A673 (cell line): ENCODE measurements at regions not wholly inside any gene's neighbourhood (a gene's known extent, or its start where the extent isn't known, plus 50 kb on each side); places are given as distances from the start of the nearest gene placed in this dataset.

ENCODE experiments used
- BruUV-seq: library from RNA; stranded (reverse); fragments of 400-500 nt; replicated peaks from 2 replicates; lab custom pipeline; 2021; lab: Mats Ljungman, UMichigan
- CTCF ChIA-PET: fragments of 300-600 bp; sonication (Branson Sonifier 250); formaldehyde crosslinking; loops from one replicate; lab custom pipeline; 2022; ENCODE audit warnings: antibody characterized with exemption; lab: Charles Lee
- POLR2A ChIA-PET: fragments of 300-600 bp; sonication (Branson Sonifier 250); formaldehyde crosslinking; loops from one replicate; lab custom pipeline; 2022; ENCODE audit warnings: antibody characterized with exemption; ENCODE audit not compliant: low non-redundant PET; lab: Charles Lee
- DNase-seq: peaks from one replicate; pipeline ENCODE4 v3.0.0-alpha.2; 2015; ENCODE audit warnings: low spot score
- H3K27ac ChIP-seq: fragments of 200-600 bp; sonication (generic); 2 replicates; pipeline ENCODE4 v1.5.1; 2016; ENCODE audit warnings: mixed run types, low read depth, mild to moderate bottlenecking, mixed read lengths, antibody characterized with exemption, low read length; ENCODE audit not compliant: poor library complexity, severe bottlenecking
- H3K27me3 ChIP-seq: fragments of 200-600 bp; sonication (generic); replicated peaks from 2 replicates; pipeline ENCODE4 v1.6.1; 2017; ENCODE audit warnings: mixed run types, low read depth, mild to moderate bottlenecking, mixed read lengths, antibody characterized with exemption, low read length; ENCODE audit not compliant: insufficient read depth, poor library complexity
- H3K36me3 ChIP-seq: fragments of 200-600 bp; sonication (generic); 2 replicates; pipeline ENCODE4 v1.6.1; 2016; ENCODE audit warnings: mixed run types, mild to moderate bottlenecking, mixed read lengths, antibody characterized with exemption, low read length; ENCODE audit not compliant: insufficient read depth, poor library complexity, severe bottlenecking
- H3K4me1 ChIP-seq: fragments of 200-600 bp; sonication (generic); 2 replicates; pipeline ENCODE4 v1.6.1; 2017; ENCODE audit warnings: mixed run types, mild to moderate bottlenecking, mixed read lengths, antibody characterized with exemption, low read length; ENCODE audit not compliant: insufficient read depth, poor library complexity, severe bottlenecking
- H3K4me3 ChIP-seq: fragments of 200-600 bp; sonication (generic); 2 replicates; pipeline ENCODE4 v1.5.1; 2016; ENCODE audit warnings: low read depth, mixed run types, mild to moderate bottlenecking, mixed read lengths, low read length; ENCODE audit not compliant: poor library complexity, severe bottlenecking
- H3K9me3 ChIP-seq: fragments of 200-600 bp; sonication (generic); 2 replicates; pipeline ENCODE4 v1.6.1; 2016; ENCODE audit warnings: mixed run types, low read depth, mild to moderate bottlenecking, mixed read lengths, antibody characterized with exemption, low read length; ENCODE audit not compliant: poor library complexity, severe bottlenecking
- EZH2 ChIP-seq: fragments of 200-600 bp; sonication (generic); IDR thresholded peaks from 2 replicates; pipeline ENCODE4 v1.6.1; 2017; ENCODE audit warnings: borderline replicate concordance, low read depth, mild to moderate bottlenecking, mixed read lengths, antibody characterized with exemption, low read length; ENCODE audit not compliant: poor library complexity, severe bottlenecking
- intact Hi-C: fragments of 100-400 bp; cut with micrococcal nuclease; formaldehyde crosslinking; loops from one replicate; pipeline ENCODE4 v1.10.0; 2022; ENCODE audit not compliant: unreplicated experiment
- TF ChIP-seq, protein P1 (sequence below): fragments of 300-800, 200-600 bp; sonication (generic); conservative IDR thresholded peaks from 2 replicates; pipeline ENCODE4 v1.5.1; 2017; ENCODE audit warnings: low read depth, mild to moderate bottlenecking, antibody characterized with exemption, low read length, moderate library complexity, mixed read lengths

DNA sequence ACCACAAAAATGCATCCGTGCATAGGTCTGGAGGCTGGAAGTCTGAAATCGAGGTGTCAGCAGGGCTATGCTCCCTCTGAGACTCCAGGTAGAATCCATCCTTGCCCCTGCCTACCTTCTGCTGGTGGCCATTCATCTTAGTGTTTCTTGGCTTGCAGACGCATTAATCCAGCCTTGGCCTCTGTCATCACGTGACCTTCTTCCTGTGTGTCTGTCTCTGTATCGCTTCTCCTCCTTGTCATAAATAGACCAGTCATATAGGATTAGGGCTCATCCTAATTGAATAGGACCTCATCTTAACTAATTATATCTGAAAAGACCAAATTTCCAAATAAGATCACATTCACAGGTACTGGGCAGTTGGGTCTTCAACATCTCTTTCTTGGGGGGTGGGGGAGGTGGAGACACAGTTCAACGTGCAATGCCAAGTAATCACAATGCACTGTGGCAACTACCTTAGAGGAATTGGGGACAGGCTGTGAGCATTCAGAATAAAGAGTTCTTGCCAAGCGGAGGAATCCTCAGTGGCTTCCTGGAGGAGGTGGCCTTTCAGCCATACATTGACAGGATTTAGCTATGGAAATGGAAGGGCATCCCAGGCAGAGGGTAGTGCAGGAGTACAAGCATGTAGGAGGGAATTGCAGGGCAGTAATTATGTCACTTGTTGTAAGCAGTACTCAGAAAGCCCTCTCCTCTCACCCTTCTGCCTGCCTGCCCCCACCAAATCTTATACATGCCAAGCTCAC lies 96.2 kb upstream of the SYT13 start:
- CTCF ChIA-PET, result no interaction called here
- POLR2A ChIA-PET, result no interaction called here
- no peak overlapping the region for H3K4me3 ChIP-seq
- DNase-seq, result no peak
- H3K36me3 ChIP-seq, result no peaks in the 10 kb centered on the region
- H3K27ac ChIP-seq, result no peak overlapping the region
- no peaks in the 10 kb centered on the region for H3K9me3 ChIP-seq
- no peak for TF ChIP-seq EZH2
- TF ChIP-seq, protein P1, sequence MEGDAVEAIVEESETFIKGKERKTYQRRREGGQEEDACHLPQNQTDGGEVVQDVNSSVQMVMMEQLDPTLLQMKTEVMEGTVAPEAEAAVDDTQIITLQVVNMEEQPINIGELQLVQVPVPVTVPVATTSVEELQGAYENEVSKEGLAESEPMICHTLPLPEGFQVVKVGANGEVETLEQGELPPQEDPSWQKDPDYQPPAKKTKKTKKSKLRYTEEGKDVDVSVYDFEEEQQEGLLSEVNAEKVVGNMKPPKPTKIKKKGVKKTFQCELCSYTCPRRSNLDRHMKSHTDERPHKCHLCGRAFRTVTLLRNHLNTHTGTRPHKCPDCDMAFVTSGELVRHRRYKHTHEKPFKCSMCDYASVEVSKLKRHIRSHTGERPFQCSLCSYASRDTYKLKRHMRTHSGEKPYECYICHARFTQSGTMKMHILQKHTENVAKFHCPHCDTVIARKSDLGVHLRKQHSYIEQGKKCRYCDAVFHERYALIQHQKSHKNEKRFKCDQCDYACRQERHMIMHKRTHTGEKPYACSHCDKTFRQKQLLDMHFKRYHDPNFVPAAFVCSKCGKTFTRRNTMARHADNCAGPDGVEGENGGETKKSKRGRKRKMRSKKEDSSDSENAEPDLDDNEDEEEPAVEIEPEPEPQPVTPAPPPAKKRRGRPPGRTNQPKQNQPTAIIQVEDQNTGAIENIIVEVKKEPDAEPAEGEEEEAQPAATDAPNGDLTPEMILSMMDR, result no peak
- intact Hi-C loops, result no loop called here
- no peaks in the 10 kb centered on the region for H3K27me3 ChIP-seq
- no peaks in the 10 kb centered on the region for H3K4me1 ChIP-seq
- BruUV-seq, result no TSS peak

DNA sequence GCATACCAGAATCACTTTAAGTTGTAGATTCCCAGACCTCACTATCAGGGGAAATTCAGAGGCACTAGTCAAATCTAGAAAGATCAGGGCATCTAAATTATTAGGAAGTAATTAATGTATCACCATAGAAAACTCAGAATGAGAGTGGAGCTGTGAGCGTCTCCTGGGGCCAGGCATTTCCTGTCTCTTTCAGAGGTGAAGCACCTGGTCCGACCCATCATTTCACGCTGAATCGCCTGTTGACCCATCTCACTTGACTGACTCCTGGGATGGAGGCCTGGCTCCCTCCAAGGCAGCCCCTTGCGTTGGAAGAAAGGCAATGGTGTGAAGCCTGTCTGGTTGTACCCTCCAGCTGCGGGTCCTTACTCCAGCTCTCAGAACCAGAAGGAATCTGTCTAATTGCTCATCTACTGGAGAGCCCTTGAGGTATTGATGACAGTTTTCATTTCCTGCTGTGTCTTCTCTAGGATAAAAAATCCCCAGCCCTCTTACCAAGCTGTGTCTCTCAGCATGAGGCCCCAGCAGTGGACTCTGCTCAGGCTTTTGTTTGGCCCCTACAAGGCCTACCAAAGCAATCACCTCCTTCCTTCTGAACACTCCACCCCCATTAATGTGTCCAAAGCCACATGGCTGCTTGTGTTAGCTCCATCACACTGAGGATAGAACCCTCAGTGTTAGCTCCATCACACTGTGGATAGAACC lies 93.2 kb upstream of the SYT13 start:
- H3K36me3 ChIP-seq, result no peaks in the 10 kb centered on the region
- H3K4me1 ChIP-seq, result no peaks in the 10 kb centered on the region
- TF ChIP-seq EZH2, result no peak
- TF ChIP-seq, protein P1, result no peak
- H3K27ac ChIP-seq, result no peak overlapping the region
- no TSS peak for BruUV-seq
- POLR2A ChIA-PET, result no interaction called here
- peak; percentile 41 for DNase-seq
- intact Hi-C loops, result no loop called here
- no peak overlapping the region for H3K4me3 ChIP-seq
- no peaks in the 10 kb centered on the region for H3K27me3 ChIP-seq
- no peaks in the 10 kb centered on the region for H3K9me3 ChIP-seq
- CTCF ChIA-PET, result interaction anchor here (0.6 to 0.9 kb wide), 2 partner anchors 18 to 392 kb away, joined by 3 to 5 read pairs; no protein-coding TSS in a partner anchor

DNA sequence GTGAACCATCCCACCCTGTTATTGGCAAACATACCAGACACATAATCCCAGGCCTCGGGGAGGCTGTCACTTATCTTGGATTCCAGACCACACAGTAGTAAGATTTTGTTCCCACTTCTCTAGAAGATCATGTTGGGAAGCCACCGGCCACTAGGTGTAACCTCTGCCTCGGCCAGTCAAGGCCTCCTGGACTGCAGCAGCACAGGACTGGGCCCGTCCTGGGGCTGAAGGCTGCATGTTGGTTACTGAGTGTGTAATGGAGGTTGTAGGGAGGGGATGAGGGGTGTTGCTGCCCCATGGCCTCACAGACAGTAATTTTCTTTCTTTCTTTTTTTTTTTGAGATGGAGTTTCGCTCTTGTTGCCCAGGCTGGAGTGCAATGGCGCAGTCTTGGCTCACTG lies 92.4 kb upstream of the SYT13 start:
- H3K4me3 ChIP-seq, result no peak overlapping the region
- H3K9me3 ChIP-seq, result no peaks in the 10 kb centered on the region
- ChIA-PET CTCF (interaction anchor here (0.9 kb wide), 1 partner anchor 393 kb away, joined by 3 read pairs; no protein-coding TSS in a partner anchor), POLR2A (no interaction called here)
- intact Hi-C loops, result no loop called here
- no TSS peak for BruUV-seq
- no peak for DNase-seq
- no peaks in the 10 kb centered on the region for H3K4me1 ChIP-seq
- H3K27ac ChIP-seq, result no peak overlapping the region
- H3K36me3 ChIP-seq, result no peaks in the 10 kb centered on the region
- TF ChIP-seq, protein P1, result no peak
- TF ChIP-seq EZH2, result no peak
- no peaks in the 10 kb centered on the region for H3K27me3 ChIP-seq
